NB4 (cell line): ENCODE measurements at regions not wholly inside any gene's neighbourhood (a gene's known extent, or its start where the extent isn't known, plus 50 kb on each side); places are given as distances from the start of the nearest gene placed in this dataset.

Experiments
- DNase-seq: peaks from one replicate; pipeline ENCODE4 v3.0.0; 2010; ENCODE audit warnings: low read depth
- H3K4me3 ChIP-seq: one replicate; pipeline ENCODE4 v1.5.1; 2011; ENCODE audit warnings: mild to moderate bottlenecking, low read depth, low read length, moderate library complexity
- CTCF ChIP-seq: IDR thresholded peaks from one replicate; pipeline ENCODE4 v1.5.1; 2012; ENCODE audit warnings: low read depth, low read length
- MAX ChIP-seq: IDR thresholded peaks from 2 replicates; pipeline ENCODE4 v1.6.1; 2011; ENCODE audit warnings: low read depth, low read length
- MYC ChIP-seq: IDR thresholded peaks from 2 replicates; pipeline ENCODE4 v1.6.1; 2011; ENCODE audit warnings: low read depth, low read length
- POLR2A ChIP-seq: IDR thresholded peaks from 2 replicates; pipeline ENCODE4 v1.6.1; 2011; ENCODE audit warnings: mild to moderate bottlenecking; ENCODE audit not compliant: insufficient read length; ENCODE audit errors: extremely low read depth

GRCh38 chr14:101477648-101478047, 83.6 kb upstream of the DIO3 start:
- no peak overlapping the region for H3K4me3 ChIP-seq
- TF ChIP-seq MAX, result no peak
- TF ChIP-seq MYC, result no peak
- no peak for TF ChIP-seq CTCF
- TF ChIP-seq POLR2A, result no peak
- DNase-seq, result no peak

GRCh38 chr14:101478096-101478495, 83.2 kb upstream of the DIO3 start:
- no peak overlapping the region for H3K4me3 ChIP-seq
- TF ChIP-seq MAX (no peak), POLR2A (no peak), CTCF (no peak), MYC (no peak)
- no peak for DNase-seq

- TF ChIP-seq POLR2A (no peak), MAX (no peak), CTCF (no peak), MYC (no peak)
- DNase-seq, result no peak
- H3K4me3 ChIP-seq, result no peak overlapping the region
These were observed 82.4 kb upstream of the DIO3 start for GRCh38 chr14:101478796-101479410.

GRCh38 chr14:101480022-101480746, 81.1 kb upstream of the DIO3 start:
- TF ChIP-seq MYC (no peak), CTCF (no peak), POLR2A (no peak), MAX (no peak)
- no peak for DNase-seq
- H3K4me3 ChIP-seq, result no peak overlapping the region

- no peak for DNase-seq
- no peak for TF ChIP-seq POLR2A
- TF ChIP-seq MAX, result no peak
- no peak for TF ChIP-seq MYC
- no peak for TF ChIP-seq CTCF
- no peak overlapping the region for H3K4me3 ChIP-seq
These were observed 80.4 kb upstream of the DIO3 start for GRCh38 chr14:101480747-101481530.
